ENCODE measurements at regions not wholly inside any gene's neighbourhood (a gene's known extent, or its start where the extent isn't known, plus 50 kb on each side); places are given as distances from the start of the nearest gene placed in this dataset.

GRCh38 chr17:22251498-22251897, 559.2 kb downstream of the KCNJ18 start:
- H3K4me1 ChIP-seq (ENCODE audit: insufficient read depth, insufficient read length) = no peaks in the 10 kb centered on the region
- no peaks in the 10 kb centered on the region for H3K36me3 ChIP-seq (ENCODE audit: insufficient read depth, insufficient read length, low read length)
- no peaks in the 10 kb centered on the region for H3K27me3 ChIP-seq (ENCODE audit: insufficient read depth, insufficient read length)
- H3K4me3 ChIP-seq (ENCODE audit: insufficient read length, low read depth) = no peak overlapping the region
- no peak for DNase-seq (ENCODE audit: low read depth, low spot score)
- no peak overlapping the region for H3K9ac ChIP-seq (ENCODE audit: insufficient read length, low read depth)
- H3K9me3 ChIP-seq (ENCODE audit: insufficient read depth, low read length) = 0 out of 2 replicates have a peak, but pooled peaks cover 10% of the 10 kb centered on the region
- no peak for TF ChIP-seq YY1 (IDR thresholded peaks at IDR 0.05; ENCODE audit: insufficient read depth, insufficient read length)
- no peak for TF ChIP-seq ZNF274 (IDR thresholded peaks at IDR 0.05; ENCODE audit: low read depth, low read length)
- TF ChIP-seq SUZ12 (IDR thresholded peaks at IDR 0.05; ENCODE audit: extremely low read depth, insufficient read depth, insufficient read length) = no peak

- no peak overlapping the region for H3K9ac ChIP-seq (ENCODE audit: insufficient read length, low read depth)
- H3K27me3 ChIP-seq (ENCODE audit: insufficient read depth, insufficient read length) = no peaks in the 10 kb centered on the region
- H3K36me3 ChIP-seq (ENCODE audit: insufficient read depth, insufficient read length, low read length) = no peaks in the 10 kb centered on the region
- TF ChIP-seq SUZ12 (IDR thresholded peaks at IDR 0.05; ENCODE audit: extremely low read depth, insufficient read depth, insufficient read length) (no peak), YY1 (IDR thresholded peaks at IDR 0.05; ENCODE audit: insufficient read depth, insufficient read length) (no peak), ZNF274 (IDR thresholded peaks at IDR 0.05; ENCODE audit: low read depth, low read length) (no peak)
- DNase-seq (ENCODE audit: low read depth, low spot score) = no peak
- no peaks in the 10 kb centered on the region for H3K4me1 ChIP-seq (ENCODE audit: insufficient read depth, insufficient read length)
- 0 out of 2 replicates have a peak, but pooled peaks cover 7% of the 10 kb centered on the region for H3K9me3 ChIP-seq (ENCODE audit: insufficient read depth, low read length)
- no peak overlapping the region for H3K4me3 ChIP-seq (ENCODE audit: insufficient read length, low read depth)
These were observed 560.7 kb downstream of the KCNJ18 start for GRCh38 chr17:22253007-22253406.

- H3K4me3 ChIP-seq (ENCODE audit: insufficient read length, low read depth) = no peak overlapping the region
- no peak for TF ChIP-seq ZNF274 (IDR thresholded peaks at IDR 0.05; ENCODE audit: low read depth, low read length)
- TF ChIP-seq SUZ12 (IDR thresholded peaks at IDR 0.05; ENCODE audit: extremely low read depth, insufficient read depth, insufficient read length) = no peak
- TF ChIP-seq YY1 (IDR thresholded peaks at IDR 0.05; ENCODE audit: insufficient read depth, insufficient read length) = no peak
- no peaks in the 10 kb centered on the region for H3K36me3 ChIP-seq (ENCODE audit: insufficient read depth, insufficient read length, low read length)
- no peak overlapping the region for H3K9ac ChIP-seq (ENCODE audit: insufficient read length, low read depth)
- H3K9me3 ChIP-seq (ENCODE audit: insufficient read depth, low read length) = no peaks in the 10 kb centered on the region
- no peaks in the 10 kb centered on the region for H3K27me3 ChIP-seq (ENCODE audit: insufficient read depth, insufficient read length)
- no peak for DNase-seq (ENCODE audit: low read depth, low spot score)
- no peaks in the 10 kb centered on the region for H3K4me1 ChIP-seq (ENCODE audit: insufficient read depth, insufficient read length)
These were observed 573.5 kb downstream of the KCNJ18 start for GRCh38 chr17:22265807-22266206.

- DNase-seq (ENCODE audit: low read depth, low spot score) = no peak
- no peaks in the 10 kb centered on the region for H3K27me3 ChIP-seq (ENCODE audit: insufficient read depth, insufficient read length)
- no peak overlapping the region for H3K9ac ChIP-seq (ENCODE audit: insufficient read length, low read depth)
- H3K4me3 ChIP-seq (ENCODE audit: insufficient read length, low read depth) = no peak overlapping the region
- no peaks in the 10 kb centered on the region for H3K9me3 ChIP-seq (ENCODE audit: insufficient read depth, low read length)
- TF ChIP-seq SUZ12 (IDR thresholded peaks at IDR 0.05; ENCODE audit: extremely low read depth, insufficient read depth, insufficient read length) (no peak), YY1 (IDR thresholded peaks at IDR 0.05; ENCODE audit: insufficient read depth, insufficient read length) (no peak), ZNF274 (IDR thresholded peaks at IDR 0.05; ENCODE audit: low read depth, low read length) (no peak)
- no peaks in the 10 kb centered on the region for H3K4me1 ChIP-seq (ENCODE audit: insufficient read depth, insufficient read length)
- H3K36me3 ChIP-seq (ENCODE audit: insufficient read depth, insufficient read length, low read length) = no peaks in the 10 kb centered on the region
These were observed 573.9 kb downstream of the KCNJ18 start for GRCh38 chr17:22266231-22266630.

- Histone ChIP-seq H3K4me1 (ENCODE audit: insufficient read depth, insufficient read length) (no peaks in the 10 kb centered on the region), H3K9ac (ENCODE audit: insufficient read length, low read depth) (no peak overlapping the region), H3K9me3 (ENCODE audit: insufficient read depth, low read length) (no peaks in the 10 kb centered on the region), H3K36me3 (ENCODE audit: insufficient read depth, insufficient read length, low read length) (no peaks in the 10 kb centered on the region), H3K4me3 (ENCODE audit: insufficient read length, low read depth) (no peak overlapping the region), H3K27me3 (ENCODE audit: insufficient read depth, insufficient read length) (no peaks in the 10 kb centered on the region)
- no peak for TF ChIP-seq YY1 (IDR thresholded peaks at IDR 0.05; ENCODE audit: insufficient read depth, insufficient read length)
- no peak for TF ChIP-seq ZNF274 (IDR thresholded peaks at IDR 0.05; ENCODE audit: low read depth, low read length)
- TF ChIP-seq SUZ12 (IDR thresholded peaks at IDR 0.05; ENCODE audit: extremely low read depth, insufficient read depth, insufficient read length) = no peak
- no peak for DNase-seq (ENCODE audit: low read depth, low spot score)
These were observed 574.7 kb downstream of the KCNJ18 start for GRCh38 chr17:22267019-22267418.

GRCh38 chr17:22268214-22268911, 576.0 kb downstream of the KCNJ18 start:
- no peak for TF ChIP-seq YY1 (IDR thresholded peaks at IDR 0.05; ENCODE audit: insufficient read depth, insufficient read length)
- no peak for TF ChIP-seq ZNF274 (IDR thresholded peaks at IDR 0.05; ENCODE audit: low read depth, low read length)
- no peak for TF ChIP-seq SUZ12 (IDR thresholded peaks at IDR 0.05; ENCODE audit: extremely low read depth, insufficient read depth, insufficient read length)
- Histone ChIP-seq H3K9me3 (ENCODE audit: insufficient read depth, low read length) (no peaks in the 10 kb centered on the region), H3K9ac (ENCODE audit: insufficient read length, low read depth) (no peak overlapping the region), H3K4me1 (ENCODE audit: insufficient read depth, insufficient read length) (no peaks in the 10 kb centered on the region), H3K4me3 (ENCODE audit: insufficient read length, low read depth) (no peak overlapping the region), H3K36me3 (ENCODE audit: insufficient read depth, insufficient read length, low read length) (no peaks in the 10 kb centered on the region), H3K27me3 (ENCODE audit: insufficient read depth, insufficient read length) (no peaks in the 10 kb centered on the region)
- DNase-seq (ENCODE audit: low read depth, low spot score) = no peak

GRCh38 chr17:22268912-22269220, 576.5 kb downstream of the KCNJ18 start:
- Histone ChIP-seq H3K36me3 (ENCODE audit: insufficient read depth, insufficient read length, low read length) (no peaks in the 10 kb centered on the region), H3K27me3 (ENCODE audit: insufficient read depth, insufficient read length) (no peaks in the 10 kb centered on the region), H3K4me1 (ENCODE audit: insufficient read depth, insufficient read length) (no peaks in the 10 kb centered on the region), H3K4me3 (ENCODE audit: insufficient read length, low read depth) (no peak overlapping the region), H3K9me3 (ENCODE audit: insufficient read depth, low read length) (no peaks in the 10 kb centered on the region), H3K9ac (ENCODE audit: insufficient read length, low read depth) (no peak overlapping the region)
- no peak for DNase-seq (ENCODE audit: low read depth, low spot score)
- TF ChIP-seq ZNF274 (IDR thresholded peaks at IDR 0.05; ENCODE audit: low read depth, low read length) (no peak), YY1 (IDR thresholded peaks at IDR 0.05; ENCODE audit: insufficient read depth, insufficient read length) (no peak), SUZ12 (IDR thresholded peaks at IDR 0.05; ENCODE audit: extremely low read depth, insufficient read depth, insufficient read length) (no peak)

Measured in NT2/D1 (cell line).